ENCODE measurements at regions not wholly inside any gene's neighbourhood (a gene's known extent, or its start where the extent isn't known, plus 50 kb on each side); places are given as distances from the start of the nearest gene placed in this dataset.
"Not testable (repeated sequence)": the region's sequence is repeated elsewhere in the genome, so short reads cannot be mapped to it uniquely, and the experiment has no call there.

- not testable (repeated sequence) for DNase-seq; H3K9me3 ChIP-seq (ENCODE audit: low read length); H3K27ac ChIP-seq (ENCODE audit: low read length); H2AFZ ChIP-seq (ENCODE audit: low read length); H3K79me2 ChIP-seq (ENCODE audit: low read length); H3K9me2 ChIP-seq (replicated peaks; ENCODE audit: insufficient read depth, low read length); H3K4me1 ChIP-seq (ENCODE audit: low read length); H4K20me1 ChIP-seq (ENCODE audit: insufficient read depth, low read depth, low read length); H3K9ac ChIP-seq (ENCODE audit: low read length); H3K36me3 ChIP-seq (ENCODE audit: insufficient read depth, low read length); H3K4me2 ChIP-seq (ENCODE audit: low read depth, low read length, poor library complexity, severe bottlenecking); H3K4me3 ChIP-seq (ENCODE audit: low read length); H3K27me3 ChIP-seq (ENCODE audit: low read length)
These were observed 283.5 kb downstream of the AGTPBP1 start for GRCh38 chr9:85458114-85458864.

DNA sequence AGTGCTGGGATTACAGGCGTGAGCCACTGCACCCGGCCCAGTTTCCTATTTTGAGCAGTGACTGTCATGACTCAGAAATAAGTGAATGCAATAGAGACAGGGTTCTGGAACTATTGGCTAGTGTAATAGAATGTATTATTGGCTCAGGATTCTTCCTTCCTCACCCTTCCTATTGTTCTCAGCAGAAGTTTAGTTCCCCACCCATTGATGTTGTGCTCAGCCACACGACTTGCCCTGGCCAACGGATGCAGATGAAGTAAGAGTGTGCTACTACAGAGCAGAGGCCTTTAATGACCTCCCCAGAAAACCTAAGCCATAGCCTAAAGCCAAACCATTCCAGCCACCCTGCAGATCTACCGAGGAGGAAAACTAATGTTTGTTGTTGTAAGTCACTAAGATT lies 287.9 kb downstream of the AGTPBP1 start:
- H3K4me3 ChIP-seq (ENCODE audit: low read length), result no peak overlapping the region
- no peak overlapping the region for H3K27ac ChIP-seq (ENCODE audit: low read length)
- H3K9me2 ChIP-seq (replicated peaks; ENCODE audit: insufficient read depth, low read length), result no peaks in the 10 kb centered on the region
- H3K79me2 ChIP-seq (ENCODE audit: low read length), result no peaks in the 10 kb centered on the region
- no peak for DNase-seq
- H2AFZ ChIP-seq (ENCODE audit: low read length), result no peak overlapping the region
- H3K9me3 ChIP-seq (ENCODE audit: low read length), result no peaks in the 10 kb centered on the region
- no peaks in the 10 kb centered on the region for H4K20me1 ChIP-seq (ENCODE audit: insufficient read depth, low read depth, low read length)
- H3K27me3 ChIP-seq (ENCODE audit: low read length), result no peaks in the 10 kb centered on the region
- H3K9ac ChIP-seq (ENCODE audit: low read length), result no peak overlapping the region
- H3K4me1 ChIP-seq (ENCODE audit: low read length), result no peaks in the 10 kb centered on the region
- H3K4me2 ChIP-seq (ENCODE audit: low read depth, low read length, poor library complexity, severe bottlenecking), result no peak overlapping the region
- H3K36me3 ChIP-seq (ENCODE audit: insufficient read depth, low read length), result no peaks in the 10 kb centered on the region

- Histone ChIP-seq H3K4me1 (ENCODE audit: low read length) (no peaks in the 10 kb centered on the region), H4K20me1 (ENCODE audit: insufficient read depth, low read depth, low read length) (no peaks in the 10 kb centered on the region), H3K79me2 (ENCODE audit: low read length) (no peaks in the 10 kb centered on the region), H3K9me3 (ENCODE audit: low read length) (no peaks in the 10 kb centered on the region), H3K27ac (ENCODE audit: low read length) (no peak overlapping the region), H2AFZ (ENCODE audit: low read length) (no peak overlapping the region), H3K36me3 (ENCODE audit: insufficient read depth, low read length) (no peaks in the 10 kb centered on the region), H3K4me2 (ENCODE audit: low read depth, low read length, poor library complexity, severe bottlenecking) (no peak overlapping the region), H3K27me3 (ENCODE audit: low read length) (no peaks in the 10 kb centered on the region), H3K4me3 (ENCODE audit: low read length) (no peak overlapping the region), H3K9me2 (replicated peaks; ENCODE audit: insufficient read depth, low read length) (no peaks in the 10 kb centered on the region), H3K9ac (ENCODE audit: low read length) (no peak overlapping the region)
- no peak for DNase-seq
These were observed 288.9 kb downstream of the AGTPBP1 start for GRCh38 chr9:85452841-85453240.

- Histone ChIP-seq H3K79me2 (ENCODE audit: low read length) (no peaks in the 10 kb centered on the region), H3K9me2 (replicated peaks; ENCODE audit: insufficient read depth, low read length) (no peaks in the 10 kb centered on the region), H3K4me2 (ENCODE audit: low read depth, low read length, poor library complexity, severe bottlenecking) (no peak overlapping the region), H2AFZ (ENCODE audit: low read length) (no peak overlapping the region), H3K4me1 (ENCODE audit: low read length) (no peaks in the 10 kb centered on the region), H4K20me1 (ENCODE audit: insufficient read depth, low read depth, low read length) (no peaks in the 10 kb centered on the region), H3K27me3 (ENCODE audit: low read length) (no peaks in the 10 kb centered on the region), H3K9ac (ENCODE audit: low read length) (no peak overlapping the region), H3K9me3 (ENCODE audit: low read length) (no peaks in the 10 kb centered on the region), H3K36me3 (ENCODE audit: insufficient read depth, low read length) (no peaks in the 10 kb centered on the region), H3K27ac (ENCODE audit: low read length) (no peak overlapping the region), H3K4me3 (ENCODE audit: low read length) (no peak overlapping the region)
- DNase-seq, result peak; percentile 51
These were observed 290.1 kb downstream of the AGTPBP1 start for GRCh38 chr9:85451680-85452079.

GRCh38 chr9:85445887-85446286 lies 295.9 kb downstream of the AGTPBP1 start:
- H3K36me3 ChIP-seq (ENCODE audit: insufficient read depth, low read length), result no peaks in the 10 kb centered on the region
- no peak overlapping the region for H3K4me2 ChIP-seq (ENCODE audit: low read depth, low read length, poor library complexity, severe bottlenecking)
- H3K27ac ChIP-seq (ENCODE audit: low read length), result no peak overlapping the region
- H3K4me1 ChIP-seq (ENCODE audit: low read length), result peaks cover 5% of the 10 kb centered on the region; the same call in 1 of the 2 replicates
- H3K9me3 ChIP-seq (ENCODE audit: low read length), result no peaks in the 10 kb centered on the region
- no peaks in the 10 kb centered on the region for H3K27me3 ChIP-seq (ENCODE audit: low read length)
- no peak for DNase-seq
- no peak overlapping the region for H2AFZ ChIP-seq (ENCODE audit: low read length)
- no peak overlapping the region for H3K4me3 ChIP-seq (ENCODE audit: low read length)
- no peaks in the 10 kb centered on the region for H3K79me2 ChIP-seq (ENCODE audit: low read length)
- H3K9ac ChIP-seq (ENCODE audit: low read length), result no peak overlapping the region
- no peaks in the 10 kb centered on the region for H3K9me2 ChIP-seq (replicated peaks; ENCODE audit: insufficient read depth, low read length)
- no peaks in the 10 kb centered on the region for H4K20me1 ChIP-seq (ENCODE audit: insufficient read depth, low read depth, low read length)

- Histone ChIP-seq H3K79me2 (ENCODE audit: low read length) (no peaks in the 10 kb centered on the region), H2AFZ (ENCODE audit: low read length) (no peak overlapping the region), H3K27me3 (ENCODE audit: low read length) (no peaks in the 10 kb centered on the region), H3K27ac (ENCODE audit: low read length) (no peak overlapping the region), H3K9me3 (ENCODE audit: low read length) (no peaks in the 10 kb centered on the region), H3K4me1 (ENCODE audit: low read length) (peaks cover 5% of the 10 kb centered on the region; the same call in 1 of the 2 replicates), H4K20me1 (ENCODE audit: insufficient read depth, low read depth, low read length) (no peaks in the 10 kb centered on the region), H3K4me2 (ENCODE audit: low read depth, low read length, poor library complexity, severe bottlenecking) (no peak overlapping the region), H3K36me3 (ENCODE audit: insufficient read depth, low read length) (no peaks in the 10 kb centered on the region), H3K9ac (ENCODE audit: low read length) (no peak overlapping the region), H3K4me3 (ENCODE audit: low read length) (no peak overlapping the region), H3K9me2 (replicated peaks; ENCODE audit: insufficient read depth, low read length) (no peaks in the 10 kb centered on the region)
- no peak for DNase-seq
These were observed 297.5 kb downstream of the AGTPBP1 start for GRCh38 chr9:85444243-85444642.

GRCh38 chr9:85443190-85443598 lies 298.6 kb downstream of the AGTPBP1 start:
- Histone ChIP-seq H3K9ac (ENCODE audit: low read length) (no peak overlapping the region), H3K9me3 (ENCODE audit: low read length) (no peaks in the 10 kb centered on the region)

GRCh38 chr9:85439791-85440190 lies 302.0 kb downstream of the AGTPBP1 start:
- Histone ChIP-seq H3K4me2 (ENCODE audit: low read depth, low read length, poor library complexity, severe bottlenecking) (no peak overlapping the region), H3K79me2 (ENCODE audit: low read length) (no peaks in the 10 kb centered on the region), H2AFZ (ENCODE audit: low read length) (no peak overlapping the region), H3K27me3 (ENCODE audit: low read length) (no peaks in the 10 kb centered on the region), H4K20me1 (ENCODE audit: insufficient read depth, low read depth, low read length) (no peaks in the 10 kb centered on the region), H3K36me3 (ENCODE audit: insufficient read depth, low read length) (no peaks in the 10 kb centered on the region), H3K27ac (ENCODE audit: low read length) (no peak overlapping the region), H3K4me3 (ENCODE audit: low read length) (no peak overlapping the region), H3K9me2 (replicated peaks; ENCODE audit: insufficient read depth, low read length) (no peaks in the 10 kb centered on the region), H3K4me1 (ENCODE audit: low read length) (peaks cover 5% of the 10 kb centered on the region; the same call in 1 of the 2 replicates), H3K9me3 (ENCODE audit: low read length) (no peaks in the 10 kb centered on the region), H3K9ac (ENCODE audit: low read length) (no peak overlapping the region)
- no peak for DNase-seq

More at GRCh38 chr9:85443190-85443598, 298.6 kb downstream of the AGTPBP1 start:
- no peak for DNase-seq
- Histone ChIP-seq H3K4me3 (ENCODE audit: low read length) (no peak overlapping the region), H3K79me2 (ENCODE audit: low read length) (no peaks in the 10 kb centered on the region), H3K9me2 (replicated peaks; ENCODE audit: insufficient read depth, low read length) (no peaks in the 10 kb centered on the region), H3K4me2 (ENCODE audit: low read depth, low read length, poor library complexity, severe bottlenecking) (no peak overlapping the region), H2AFZ (ENCODE audit: low read length) (no peak overlapping the region), H3K27me3 (ENCODE audit: low read length) (no peaks in the 10 kb centered on the region), H3K4me1 (ENCODE audit: low read length) (peaks cover 5% of the 10 kb centered on the region; the same call in 1 of the 2 replicates), H3K27ac (ENCODE audit: low read length) (no peak overlapping the region), H4K20me1 (ENCODE audit: insufficient read depth, low read depth, low read length) (no peaks in the 10 kb centered on the region), H3K36me3 (ENCODE audit: insufficient read depth, low read length) (no peaks in the 10 kb centered on the region)
